ENCODE measurements at regions not wholly inside any gene's neighbourhood (a gene's known extent, or its start where the extent isn't known, plus 50 kb on each side); places are given as distances from the start of the nearest gene placed in this dataset.

GRCh38 chr16:79370736-79371135 is 229.8 kb downstream of the MAF start:
- no peak for TF ChIP-seq GATA2 (IDR thresholded peaks at IDR 0.05; ENCODE audit: low read depth, low read length)
- TF ChIP-seq GATA3 (IDR thresholded peaks at IDR 0.05; ENCODE audit: low read depth, low read length), result no peak

GRCh38 chr16:79369796-79370195 is 230.7 kb downstream of the MAF start:
- no peak for TF ChIP-seq GATA3 (IDR thresholded peaks at IDR 0.05; ENCODE audit: low read depth, low read length)
- TF ChIP-seq GATA2 (IDR thresholded peaks at IDR 0.05; ENCODE audit: low read depth, low read length), result no peak

GRCh38 chr16:79367822-79368221 is 232.7 kb downstream of the MAF start:
- no peak for TF ChIP-seq GATA2 (IDR thresholded peaks at IDR 0.05; ENCODE audit: low read depth, low read length)
- no peak for TF ChIP-seq GATA3 (IDR thresholded peaks at IDR 0.05; ENCODE audit: low read depth, low read length)

- TF ChIP-seq GATA2 (IDR thresholded peaks at IDR 0.05; ENCODE audit: low read depth, low read length) (no peak), GATA3 (IDR thresholded peaks at IDR 0.05; ENCODE audit: low read depth, low read length) (no peak)
Observed at GRCh38 chr16:79366635-79367034, 233.9 kb downstream of the MAF start.

GRCh38 chr16:79365702-79366101 is 234.8 kb downstream of the MAF start:
- TF ChIP-seq GATA2 (IDR thresholded peaks at IDR 0.05; ENCODE audit: low read depth, low read length), result no peak
- TF ChIP-seq GATA3 (IDR thresholded peaks at IDR 0.05; ENCODE audit: low read depth, low read length), result no peak

- TF ChIP-seq GATA3 (IDR thresholded peaks at IDR 0.05; ENCODE audit: low read depth, low read length), result no peak
- no peak for TF ChIP-seq GATA2 (IDR thresholded peaks at IDR 0.05; ENCODE audit: low read depth, low read length)
Observed at GRCh38 chr16:79363484-79363883, 237.1 kb downstream of the MAF start.

GRCh38 chr16:79363035-79363434 is 237.5 kb downstream of the MAF start:
- TF ChIP-seq GATA3 (IDR thresholded peaks at IDR 0.05; ENCODE audit: low read depth, low read length) (no peak), GATA2 (IDR thresholded peaks at IDR 0.05; ENCODE audit: low read depth, low read length) (no peak)

GRCh38 chr16:79362300-79362970 is 238.1 kb downstream of the MAF start:
- no peak for TF ChIP-seq GATA3 (IDR thresholded peaks at IDR 0.05; ENCODE audit: low read depth, low read length)
- TF ChIP-seq GATA2 (IDR thresholded peaks at IDR 0.05; ENCODE audit: low read depth, low read length), result no peak

- TF ChIP-seq GATA2 (IDR thresholded peaks at IDR 0.05; ENCODE audit: low read depth, low read length), result no peak
- no peak for TF ChIP-seq GATA3 (IDR thresholded peaks at IDR 0.05; ENCODE audit: low read depth, low read length)
Observed at GRCh38 chr16:79361132-79361751, 239.3 kb downstream of the MAF start.

- no peak for TF ChIP-seq GATA2 (IDR thresholded peaks at IDR 0.05; ENCODE audit: low read depth, low read length)
- TF ChIP-seq GATA3 (IDR thresholded peaks at IDR 0.05; ENCODE audit: low read depth, low read length), result no peak
Observed at GRCh38 chr16:79360267-79360666, 240.3 kb downstream of the MAF start.

- TF ChIP-seq GATA3 (IDR thresholded peaks at IDR 0.05; ENCODE audit: low read depth, low read length), result no peak
- no peak for TF ChIP-seq GATA2 (IDR thresholded peaks at IDR 0.05; ENCODE audit: low read depth, low read length)
Observed at GRCh38 chr16:79359082-79359481, 241.5 kb downstream of the MAF start.

- TF ChIP-seq GATA2 (IDR thresholded peaks at IDR 0.05; ENCODE audit: low read depth, low read length) (no peak), GATA3 (IDR thresholded peaks at IDR 0.05; ENCODE audit: low read depth, low read length) (no peak)
Observed at GRCh38 chr16:79358188-79358587, 242.3 kb downstream of the MAF start.

GRCh38 chr16:79355600-79356358 is 244.8 kb downstream of the MAF start:
- TF ChIP-seq GATA2 (IDR thresholded peaks at IDR 0.05; ENCODE audit: low read depth, low read length) (no peak), GATA3 (IDR thresholded peaks at IDR 0.05; ENCODE audit: low read depth, low read length) (no peak)

GRCh38 chr16:79351927-79352326 is 248.6 kb downstream of the MAF start:
- TF ChIP-seq GATA2 (IDR thresholded peaks at IDR 0.05; ENCODE audit: low read depth, low read length) (no peak), GATA3 (IDR thresholded peaks at IDR 0.05; ENCODE audit: low read depth, low read length) (no peak)

GRCh38 chr16:79349803-79350202 is 250.7 kb downstream of the MAF start:
- TF ChIP-seq GATA2 (IDR thresholded peaks at IDR 0.05; ENCODE audit: low read depth, low read length) (no peak), GATA3 (IDR thresholded peaks at IDR 0.05; ENCODE audit: low read depth, low read length) (no peak)
